HUES48 (cell line): ENCODE measurements at regions not wholly inside any gene's neighbourhood (a gene's known extent, or its start where the extent isn't known, plus 50 kb on each side); places are given as distances from the start of the nearest gene placed in this dataset.
A peak's percentile ranks its signal among the peaks of the same experiment; 100 is the strongest.

ENCODE experiments used
- H3K27ac ChIP-seq: one replicate; pipeline ENCODE4 v1.7.0; 2013; ENCODE audit warnings: low read depth, low read length, inconsistent platforms
- H3K27me3 ChIP-seq: 2 replicates; pipeline ENCODE4 v1.6.1; 2013; ENCODE audit warnings: mild to moderate bottlenecking, low read length; ENCODE audit not compliant: control insufficient read depth, insufficient read depth
- H3K36me3 ChIP-seq: 2 replicates; pipeline ENCODE4 v1.6.1; 2013; ENCODE audit warnings: low read length; ENCODE audit not compliant: control insufficient read depth, insufficient read depth
- H3K4me1 ChIP-seq: 2 replicates; pipeline ENCODE4 v1.6.1; 2013; ENCODE audit warnings: mild to moderate bottlenecking, low read length; ENCODE audit not compliant: control insufficient read depth, insufficient read depth
- H3K4me3 ChIP-seq: 2 replicates; pipeline ENCODE4 v1.5.1; 2013; ENCODE audit warnings: mild to moderate bottlenecking, low read depth, low read length
- H3K9ac ChIP-seq: 2 replicates; pipeline ENCODE4 v1.6.1; 2013; ENCODE audit warnings: mild to moderate bottlenecking, low read depth, low read length, moderate library complexity
- H3K9me3 ChIP-seq: 2 replicates; pipeline ENCODE4 v1.6.1; 2013; ENCODE audit warnings: low read length; ENCODE audit not compliant: control insufficient read depth, insufficient read depth

DNA sequence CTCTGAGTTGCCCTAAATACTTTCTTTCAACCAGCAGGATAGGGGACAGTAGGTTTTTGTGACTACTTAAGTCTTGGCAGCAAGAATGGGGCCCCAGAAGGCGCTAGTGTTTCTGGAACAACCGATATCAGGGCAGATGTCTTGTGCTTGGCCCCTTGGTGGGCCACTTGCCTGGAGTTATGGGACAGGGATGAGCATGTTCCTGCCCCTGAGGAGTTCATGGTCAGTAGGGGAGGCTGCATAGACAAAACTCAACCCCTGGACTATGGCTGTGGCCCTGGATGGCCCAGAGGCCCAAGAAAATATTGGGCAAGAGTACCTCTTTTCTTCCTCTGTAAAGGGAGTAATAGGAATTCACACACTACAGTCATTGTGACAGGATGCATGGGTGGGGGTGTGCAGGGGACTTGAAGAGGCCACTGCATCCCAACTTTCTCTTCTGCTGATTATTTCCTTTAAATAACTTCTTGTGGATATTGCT, 57.7 kb upstream of the IGFBP3 start:
- Histone ChIP-seq H3K9ac (peak overlapping the region; percentile 60; the same call in 1 of the 2 replicates), H3K27me3 (no peaks in the 10 kb centered on the region), H3K4me3 (no peak overlapping the region), H3K4me1 (peaks cover 13% of the 10 kb centered on the region), H3K36me3 (no peaks in the 10 kb centered on the region), H3K27ac (peak overlapping the region; percentile 85), H3K9me3 (peaks cover 13% of the 10 kb centered on the region)

DNA sequence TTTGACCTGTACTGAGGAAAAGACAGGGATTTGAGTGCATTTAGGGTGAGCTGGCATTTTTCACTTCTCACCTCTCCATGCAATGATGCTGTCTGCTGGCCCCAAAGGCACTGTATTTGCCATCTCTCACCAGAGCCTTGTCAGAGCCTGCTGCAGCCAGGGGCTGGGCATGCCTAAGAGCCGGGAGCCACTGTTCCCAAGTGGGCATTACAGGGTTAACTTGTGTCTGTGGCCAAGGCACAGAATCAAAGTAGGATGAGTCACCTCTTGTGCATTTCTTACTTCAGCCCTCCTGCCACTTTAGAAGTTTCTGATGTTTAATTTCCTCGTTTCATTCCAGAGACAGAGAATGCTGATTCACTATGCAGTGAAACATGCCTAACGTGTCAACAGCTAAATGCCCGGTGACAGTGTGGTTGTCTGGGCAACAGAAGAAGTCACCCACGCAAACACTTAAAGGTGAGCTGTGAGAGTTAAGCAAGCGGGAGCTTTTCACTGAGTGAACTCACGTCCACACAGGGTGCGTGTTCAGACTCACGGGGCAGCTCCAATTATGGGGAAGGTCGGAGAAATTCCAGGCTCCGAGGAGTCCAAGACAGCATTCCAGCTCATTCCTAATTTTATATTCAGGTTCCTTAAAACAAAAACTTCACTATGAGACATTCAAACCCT, 57.1 kb upstream of the IGFBP3 start:
- Histone ChIP-seq H3K4me3 (peak overlapping the region; percentile 31; the same call in 1 of the 2 replicates), H3K36me3 (no peaks in the 10 kb centered on the region), H3K27ac (peak overlapping the region; percentile 85), H3K27me3 (no peaks in the 10 kb centered on the region), H3K9ac (peak overlapping the region; percentile 60; the same call in 1 of the 2 replicates), H3K4me1 (peaks cover 13% of the 10 kb centered on the region), H3K9me3 (peaks cover 13% of the 10 kb centered on the region)

DNA sequence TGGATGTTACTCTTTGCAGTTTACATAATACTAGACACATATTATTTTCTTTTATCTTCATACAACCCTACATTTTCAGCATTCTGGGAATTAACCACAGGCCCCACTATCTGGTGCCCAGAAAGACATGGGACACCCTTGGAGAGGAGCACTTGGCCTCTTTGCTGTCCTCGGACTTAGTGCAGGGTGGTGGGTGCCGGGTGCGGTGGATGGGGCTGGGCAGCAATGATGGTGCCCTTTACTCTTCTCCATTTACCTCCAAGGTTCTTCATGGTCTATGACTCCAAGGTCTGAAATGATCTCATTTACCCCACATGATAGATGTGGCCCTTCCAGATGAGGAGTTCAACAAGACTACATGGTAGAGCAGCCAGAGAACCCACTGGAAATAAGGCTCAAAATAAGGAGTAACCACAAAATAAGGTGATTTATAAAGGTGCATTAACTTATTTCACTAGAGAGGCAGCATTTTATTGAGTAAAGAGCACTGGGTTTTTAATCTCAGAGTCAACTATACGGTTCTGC, 56.2 kb upstream of the IGFBP3 start:
- no peaks in the 10 kb centered on the region for H3K36me3 ChIP-seq
- H3K9ac ChIP-seq: no peak overlapping the region
- peaks cover 10% of the 10 kb centered on the region for H3K9me3 ChIP-seq
- H3K27me3 ChIP-seq: no peaks in the 10 kb centered on the region
- peaks cover 13% of the 10 kb centered on the region for H3K4me1 ChIP-seq
- H3K4me3 ChIP-seq: no peak overlapping the region
- no peak overlapping the region for H3K27ac ChIP-seq

DNA sequence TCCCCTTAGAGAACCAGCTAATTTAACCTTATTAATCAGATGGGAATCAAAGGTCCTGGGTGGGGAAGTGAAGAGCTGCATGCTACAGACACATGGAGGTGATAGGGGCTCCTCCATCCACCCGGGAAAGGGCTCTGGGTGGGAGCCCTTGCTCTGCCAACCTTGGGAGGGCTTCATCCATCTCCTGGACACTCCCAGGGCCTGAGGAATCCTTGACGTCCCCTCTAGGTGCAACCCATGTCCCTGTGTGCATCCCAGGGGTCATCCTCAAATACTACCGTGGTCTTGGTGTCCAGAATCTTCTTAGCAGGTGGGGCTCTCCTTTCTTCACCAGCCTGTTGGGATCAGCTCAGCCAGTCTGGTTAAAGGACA, 55.4 kb upstream of the IGFBP3 start:
- Histone ChIP-seq H3K4me1 (peaks cover 13% of the 10 kb centered on the region), H3K9me3 (0 out of 2 replicates have a peak, but pooled peaks cover 3% of the 10 kb centered on the region), H3K9ac (no peak overlapping the region)

DNA sequence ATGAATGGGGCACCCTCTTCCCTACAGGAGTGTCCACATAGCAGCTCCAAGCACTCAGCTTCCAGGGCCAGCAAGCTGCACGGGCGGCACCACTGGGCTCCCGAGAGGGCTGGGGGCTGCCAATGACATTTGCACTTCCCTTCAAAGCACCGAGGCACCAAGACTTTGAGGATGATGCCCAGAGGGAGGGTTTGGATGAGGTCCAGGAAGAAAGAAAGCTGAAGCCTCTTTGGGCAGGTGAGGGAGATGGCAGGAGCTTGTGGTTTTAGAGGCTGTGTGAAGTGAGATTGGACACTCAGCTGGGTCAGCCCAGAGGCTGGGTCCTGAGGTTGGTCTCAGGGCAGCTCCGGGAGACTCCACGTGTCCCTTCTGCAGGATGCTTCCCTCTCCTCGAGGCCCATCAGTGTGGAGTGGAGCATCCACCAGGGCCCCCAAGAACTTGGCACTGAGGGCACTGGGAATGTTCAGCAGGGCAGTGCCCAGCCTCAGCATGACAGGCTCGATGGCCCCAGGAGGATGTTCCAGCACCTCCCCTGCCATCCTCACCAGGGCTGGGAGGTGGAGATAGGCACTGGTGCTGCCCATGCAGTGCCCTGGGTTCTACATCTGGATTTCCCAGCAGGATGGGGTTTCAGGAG, 54.9 kb upstream of the IGFBP3 start:
- H3K4me1 ChIP-seq: peaks cover 13% of the 10 kb centered on the region
- H3K36me3 ChIP-seq: no peaks in the 10 kb centered on the region
- no peak overlapping the region for H3K27ac ChIP-seq
- no peaks in the 10 kb centered on the region for H3K27me3 ChIP-seq
- H3K4me3 ChIP-seq: no peak overlapping the region
- H3K9ac ChIP-seq: no peak overlapping the region
- H3K9me3 ChIP-seq: no peaks in the 10 kb centered on the region

More for the DNA sequence above, 55.4 kb upstream of the IGFBP3 start:
- Histone ChIP-seq H3K27ac (no peak overlapping the region), H3K4me3 (no peak overlapping the region), H3K27me3 (no peaks in the 10 kb centered on the region), H3K36me3 (no peaks in the 10 kb centered on the region)

DNA sequence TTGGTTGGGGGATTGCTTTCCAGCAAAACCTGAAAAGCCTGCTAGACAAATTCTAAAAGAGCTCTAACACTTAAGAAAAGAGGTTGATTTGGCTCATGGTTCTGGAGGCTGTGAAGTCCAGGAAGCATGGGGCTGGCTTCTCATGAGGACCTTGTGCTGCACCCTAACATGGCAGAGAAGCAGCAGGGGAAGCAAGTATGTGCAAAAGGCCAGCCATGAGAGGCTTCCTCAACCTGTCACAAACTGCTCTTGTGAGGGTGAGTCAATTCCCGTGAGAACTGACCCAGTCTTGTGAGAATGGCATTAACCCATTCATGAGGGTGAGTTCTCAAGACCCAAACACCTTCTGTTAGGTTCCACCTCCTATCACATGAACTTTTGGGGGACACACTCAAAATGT, 54.3 kb upstream of the IGFBP3 start:
- no peaks in the 10 kb centered on the region for H3K27me3 ChIP-seq
- no peak overlapping the region for H3K27ac ChIP-seq
- peaks cover 13% of the 10 kb centered on the region for H3K4me1 ChIP-seq
- no peak overlapping the region for H3K4me3 ChIP-seq
- no peaks in the 10 kb centered on the region for H3K36me3 ChIP-seq
- no peak overlapping the region for H3K9ac ChIP-seq
- no peaks in the 10 kb centered on the region for H3K9me3 ChIP-seq

DNA sequence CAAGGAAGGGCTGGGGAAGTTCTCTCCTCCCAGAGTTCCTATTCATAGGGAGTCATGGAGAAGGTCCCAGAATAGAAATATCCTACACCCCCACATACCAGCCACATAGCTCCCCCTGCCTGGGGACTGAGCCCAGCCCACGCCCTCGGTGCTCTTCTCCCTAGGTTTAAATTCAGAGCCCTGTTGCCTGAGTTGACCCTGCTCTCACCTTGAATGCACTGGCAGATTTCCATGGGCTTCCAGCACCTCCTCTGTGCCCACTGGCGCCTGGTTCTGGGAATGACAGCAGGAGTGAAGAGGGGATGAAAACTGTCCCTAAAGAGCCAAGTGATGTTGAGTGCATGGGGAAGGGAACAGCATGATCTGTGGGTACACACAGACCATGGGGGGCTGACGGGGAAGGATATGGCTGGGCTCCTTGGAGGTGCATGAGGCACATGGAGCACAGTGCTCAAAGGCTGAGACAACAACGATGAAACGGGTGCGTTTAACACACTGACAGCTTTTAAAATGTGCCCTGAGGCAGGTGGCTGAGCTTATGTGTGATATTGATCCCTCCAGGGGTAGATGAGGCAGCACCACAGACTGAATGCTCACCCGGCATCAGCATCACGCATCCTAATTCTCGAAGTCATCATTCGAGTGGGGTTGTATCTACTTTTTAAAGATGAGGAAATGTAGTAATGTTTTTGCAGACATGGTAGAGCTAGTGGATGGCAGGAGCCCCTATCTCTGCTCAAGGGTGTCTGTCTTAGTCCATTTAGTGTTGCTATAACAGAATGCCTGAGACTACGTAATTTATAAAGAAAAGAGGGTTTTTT, 53.7 kb upstream of the IGFBP3 start:
- Histone ChIP-seq H3K27me3 (no peaks in the 10 kb centered on the region), H3K4me3 (no peak overlapping the region), H3K9me3 (no peaks in the 10 kb centered on the region), H3K4me1 (peaks cover 13% of the 10 kb centered on the region), H3K9ac (no peak overlapping the region), H3K36me3 (no peaks in the 10 kb centered on the region), H3K27ac (no peak overlapping the region)

DNA sequence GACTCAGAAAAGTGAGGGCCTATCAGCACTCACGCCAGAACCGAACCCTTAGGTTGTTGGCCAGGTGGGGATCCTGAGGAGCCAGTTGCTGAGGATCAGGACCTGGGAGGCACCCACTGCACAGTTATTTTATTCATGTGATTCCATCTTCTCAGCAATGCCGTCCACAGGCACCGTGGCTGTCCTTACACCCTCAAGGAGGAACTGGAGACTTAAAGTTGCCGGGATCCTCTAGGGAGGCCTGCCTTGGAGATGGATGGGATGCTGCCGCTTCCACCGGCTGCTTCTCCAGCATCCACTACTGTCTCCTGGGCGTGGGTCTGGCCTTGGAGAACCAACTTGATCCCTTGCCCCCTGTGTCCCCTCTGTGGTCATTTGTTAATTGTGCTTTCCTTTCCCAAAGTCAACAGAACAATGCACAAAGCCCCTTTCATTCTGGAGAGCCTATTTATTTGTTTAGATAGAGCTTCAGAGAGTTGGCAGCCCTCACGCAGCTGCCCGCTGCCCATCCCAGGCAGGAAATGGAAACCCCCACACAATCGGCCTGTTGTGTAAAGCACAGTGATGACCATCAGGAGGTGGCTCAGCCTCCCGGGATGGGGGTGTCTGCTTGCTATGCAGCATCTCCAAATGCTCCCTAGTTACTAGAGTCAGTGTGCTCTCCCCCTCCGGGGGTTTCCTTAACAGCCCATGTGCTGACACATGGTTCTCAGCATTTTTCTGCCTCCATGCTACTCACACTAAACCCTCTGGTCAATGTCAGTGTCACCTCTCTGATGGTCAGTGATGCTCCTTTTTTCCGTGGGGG, 52.9 kb upstream of the IGFBP3 start:
- Histone ChIP-seq H3K4me3 (no peak overlapping the region), H3K9me3 (no peaks in the 10 kb centered on the region), H3K36me3 (no peaks in the 10 kb centered on the region), H3K4me1 (peaks cover 13% of the 10 kb centered on the region), H3K27me3 (no peaks in the 10 kb centered on the region), H3K27ac (no peak overlapping the region), H3K9ac (no peak overlapping the region)

DNA sequence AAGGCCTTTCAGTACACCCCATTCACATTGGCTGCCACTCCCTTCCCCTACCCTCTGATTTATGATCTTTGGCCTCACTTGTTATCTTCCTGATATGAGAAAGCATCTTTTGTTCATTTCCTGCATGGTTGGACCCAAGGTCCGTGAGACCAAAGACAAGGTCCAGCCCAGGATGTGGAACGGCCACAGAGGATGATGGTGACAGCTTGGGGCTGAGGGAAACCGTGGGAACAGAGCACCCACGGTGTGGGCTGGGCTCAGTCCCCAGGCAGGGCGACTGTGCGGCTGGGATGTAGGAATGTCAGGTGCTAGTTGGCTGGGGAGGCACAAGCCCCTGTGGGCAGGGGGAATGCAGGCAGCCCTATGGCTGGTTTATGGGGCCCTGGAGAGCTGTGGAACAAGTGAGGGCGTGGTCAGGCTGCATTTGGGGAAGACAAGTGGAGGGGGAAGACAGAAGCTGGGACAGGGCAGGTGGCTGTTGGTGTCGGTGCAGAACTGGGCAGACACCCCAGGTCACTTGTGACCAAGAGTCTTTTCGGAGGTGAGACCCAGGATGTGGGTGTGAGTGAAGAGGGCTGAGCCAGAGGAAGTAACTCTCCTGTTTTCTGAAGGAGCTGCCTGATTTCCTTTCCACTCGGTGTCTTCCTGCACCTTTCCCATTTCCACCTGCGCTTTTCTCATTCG, 51.7 kb upstream of the IGFBP3 start:
- no peak overlapping the region for H3K4me3 ChIP-seq
- H3K9ac ChIP-seq: no peak overlapping the region
- no peak overlapping the region for H3K27ac ChIP-seq
- H3K36me3 ChIP-seq: no peaks in the 10 kb centered on the region
- H3K27me3 ChIP-seq: no peaks in the 10 kb centered on the region
- H3K9me3 ChIP-seq: no peaks in the 10 kb centered on the region
- peaks cover 2% of the 10 kb centered on the region for H3K4me1 ChIP-seq

DNA sequence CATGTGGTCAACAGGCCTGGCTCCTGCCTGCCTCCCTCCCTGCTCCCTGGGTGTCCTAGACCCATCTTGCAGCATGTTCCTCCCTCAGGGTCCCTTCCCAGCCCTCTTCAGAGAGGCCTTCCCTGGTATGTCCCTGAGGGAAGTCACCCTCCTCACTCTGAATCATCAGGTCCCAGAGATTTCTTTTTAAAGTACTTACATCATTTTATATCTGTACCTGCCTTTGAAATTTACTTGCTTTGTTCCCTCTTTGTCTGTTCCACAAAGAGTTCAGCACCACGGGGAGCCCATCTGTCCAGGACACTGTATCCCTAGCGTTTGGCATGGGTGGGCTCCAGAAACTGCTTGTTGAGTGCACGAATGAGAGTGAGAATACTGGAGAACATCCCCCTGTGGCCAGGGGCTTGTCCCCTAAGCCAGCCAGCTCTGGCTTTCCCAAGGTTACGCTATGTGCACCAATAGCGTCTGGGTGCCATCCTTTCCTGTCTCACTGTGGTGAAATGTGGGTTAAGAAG, 50.6 kb upstream of the IGFBP3 start:
- no peaks in the 10 kb centered on the region for H3K27me3 ChIP-seq
- no peak overlapping the region for H3K27ac ChIP-seq
- no peak overlapping the region for H3K4me3 ChIP-seq
- no peaks in the 10 kb centered on the region for H3K9me3 ChIP-seq
- H3K9ac ChIP-seq: no peak overlapping the region
- no peaks in the 10 kb centered on the region for H3K36me3 ChIP-seq
- H3K4me1 ChIP-seq: no peaks in the 10 kb centered on the region
